PC-3 (cell line): ENCODE measurements at regions not wholly inside any gene's neighbourhood (a gene's known extent, or its start where the extent isn't known, plus 50 kb on each side); places are given as distances from the start of the nearest gene placed in this dataset.

Experiments
- ATAC-seq: fragments of 200-7000 bp; cut with Tn5 transposase; 2 replicates; pipeline ENCODE4 v1.9.1; 2020; ENCODE audit warnings: mild to moderate bottlenecking, moderate library complexity
- BruUV-seq: library from RNA; stranded (reverse); fragments of 400-500 nt; replicated peaks from 2 replicates; lab custom pipeline; 2021; lab: Mats Ljungman, UMichigan
- CTCF ChIA-PET: fragments of 300-600 bp; sonication (Branson Sonifier 250); formaldehyde crosslinking; loops from one replicate; lab custom pipeline; 2022; ENCODE audit warnings: antibody characterized with exemption; lab: Charles Lee
- POLR2A ChIA-PET: fragments of 300-600 bp; sonication (Branson Sonifier 250); formaldehyde crosslinking; loops from one replicate; lab custom pipeline; 2022; ENCODE audit warnings: antibody characterized with exemption; ENCODE audit not compliant: unreplicated experiment; lab: Charles Lee
- DNase-seq: peaks from one replicate; pipeline ENCODE4 v3.0.0-alpha.2; 2015
- H2AFZ ChIP-seq: fragments of 300-600 bp; sonication (generic); 2 replicates; pipeline ENCODE4 v1.6.0; 2016; ENCODE audit warnings: antibody characterized with exemption, low read length
- H3F3A ChIP-seq: fragments of 300-600 bp; sonication (generic); one replicate; pipeline ENCODE4 v1.6.0; 2017; ENCODE audit warnings: antibody characterized with exemption, low read length, control low read depth, mild to moderate bottlenecking; ENCODE audit not compliant: unreplicated experiment
- H3K27ac ChIP-seq: fragments of 300-600 bp; sonication (generic); 2 replicates; pipeline ENCODE4 v1.5.1; 2016; ENCODE audit warnings: mild to moderate bottlenecking, low read length
- H3K27me3 ChIP-seq: fragments of 300-600 bp; sonication (generic); 2 replicates; pipeline ENCODE4 v1.6.1; 2016; ENCODE audit warnings: low read length, mixed read lengths
- H3K36me3 ChIP-seq: fragments of 300-600 bp; sonication (generic); 2 replicates; pipeline ENCODE4 v1.6.1; 2016; ENCODE audit warnings: low read depth, mixed run types, low read length, mixed read lengths
- H3K4me1 ChIP-seq: fragments of 300-600 bp; sonication (generic); 2 replicates; pipeline ENCODE4 v1.5.1; 2016; ENCODE audit warnings: low read length; ENCODE audit not compliant: insufficient read depth
- H3K4me2 ChIP-seq: fragments of 300-600 bp; sonication (generic); 2 replicates; pipeline ENCODE4 v1.6.0; 2016; ENCODE audit warnings: low read length
- H3K4me3 ChIP-seq: fragments of 300-600 bp; sonication (generic); 2 replicates; pipeline ENCODE4 v1.5.1; 2016; ENCODE audit warnings: mild to moderate bottlenecking, low read length, mixed read lengths
- H3K79me2 ChIP-seq: fragments of 300-600 bp; sonication (generic); 2 replicates; pipeline ENCODE4 v1.6.1; 2017; ENCODE audit warnings: low read length, mixed read lengths
- H3K9ac ChIP-seq: fragments of 300-600 bp; sonication (generic); 2 replicates; pipeline ENCODE4 v1.6.0; 2016; ENCODE audit warnings: mild to moderate bottlenecking, low read length
- H3K9me2 ChIP-seq: fragments of 300-600 bp; sonication (generic); replicated peaks from 2 replicates; pipeline ENCODE4 v1.6.1; 2016; ENCODE audit warnings: mixed run types, low read length, mixed read lengths
- H3K9me3 ChIP-seq: fragments of 300-600 bp; sonication (generic); 2 replicates; pipeline ENCODE4 v1.6.1; 2016; ENCODE audit warnings: low read length, mixed read lengths
- H4K20me1 ChIP-seq: fragments of 300-600 bp; sonication (generic); 2 replicates; pipeline ENCODE4 v1.6.1; 2016; ENCODE audit warnings: low read length, mixed read lengths
- EZH2 ChIP-seq: fragments of 300-600 bp; sonication (generic); IDR thresholded peaks from one replicate; pipeline ENCODE4 v1.6.1; 2017; ENCODE audit warnings: antibody characterized with exemption, mild to moderate bottlenecking, low read length; ENCODE audit not compliant: unreplicated experiment
- EZH2phosphoT487 ChIP-seq: fragments of 300-600 bp; sonication (generic); IDR thresholded peaks from 2 replicates; pipeline ENCODE4 v1.6.1; 2018; ENCODE audit warnings: mild to moderate bottlenecking, antibody characterized with exemption, low read length, borderline replicate concordance
- intact Hi-C: fragments of 100-400 bp; cut with micrococcal nuclease; formaldehyde crosslinking; loops from 2 replicates; pipeline ENCODE4 v1.9.0; 2023
- TF ChIP-seq, protein P1 (sequence below): fragments of 300-600 bp; sonication (generic); conservative IDR thresholded peaks from 2 replicates; pipeline ENCODE4 v1.5.1; 2017; ENCODE audit warnings: antibody characterized with exemption, low read depth, mild to moderate bottlenecking, low read length

DNA sequence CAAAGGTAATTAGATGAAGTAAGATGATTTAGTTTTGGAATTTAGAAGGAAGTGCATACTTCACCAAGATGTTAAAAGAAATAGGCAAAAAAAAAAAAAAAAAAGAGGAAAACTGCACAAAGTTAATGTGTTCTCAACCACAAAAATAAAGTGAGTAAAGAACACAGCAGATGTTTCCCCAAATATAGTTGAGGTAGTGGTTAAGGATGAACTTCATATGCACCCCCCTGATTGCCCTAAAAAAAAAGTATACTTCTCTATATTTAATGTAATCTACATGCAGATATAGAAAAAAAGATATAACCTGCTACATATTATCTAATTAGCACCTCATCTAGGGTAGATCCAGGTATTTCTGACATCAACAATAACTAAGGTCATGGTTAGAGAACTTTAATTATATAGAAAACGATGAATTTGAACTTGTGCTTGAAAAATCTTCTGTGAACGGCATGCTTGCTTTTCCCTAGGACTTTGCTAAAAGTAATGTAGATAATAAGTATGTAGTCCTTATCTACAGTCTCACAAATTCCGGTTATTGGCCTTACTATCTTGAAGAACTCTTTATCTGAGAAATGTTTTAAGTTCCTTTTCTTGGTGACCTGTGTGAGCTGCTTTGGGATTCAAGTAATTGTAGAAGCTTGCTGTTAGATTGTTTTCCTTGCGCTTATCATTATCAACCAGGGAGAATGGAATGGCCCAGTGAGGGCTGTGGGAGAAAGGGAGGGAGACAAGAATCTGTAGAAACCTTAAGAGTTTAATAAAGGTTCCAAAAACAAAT is 70.1 kb upstream of the LRRC7 start:
- Histone ChIP-seq H3K79me2 (no peaks in the 10 kb centered on the region), H3K9me3 (no peaks in the 10 kb centered on the region), H3F3A (no peaks in the 10 kb centered on the region), H3K27me3 (no peaks in the 10 kb centered on the region), H3K9ac (no peak overlapping the region), H3K4me2 (no peak overlapping the region), H2AFZ (no peak overlapping the region), H3K9me2 (no peaks in the 10 kb centered on the region), H3K27ac (no peak overlapping the region), H3K4me1 (no peaks in the 10 kb centered on the region), H4K20me1 (no peaks in the 10 kb centered on the region), H3K4me3 (no peak overlapping the region), H3K36me3 (no peaks in the 10 kb centered on the region)
- POLR2A ChIA-PET: no interaction called here
- TF ChIP-seq EZH2phosphoT487: no peak
- TF ChIP-seq, protein P1, sequence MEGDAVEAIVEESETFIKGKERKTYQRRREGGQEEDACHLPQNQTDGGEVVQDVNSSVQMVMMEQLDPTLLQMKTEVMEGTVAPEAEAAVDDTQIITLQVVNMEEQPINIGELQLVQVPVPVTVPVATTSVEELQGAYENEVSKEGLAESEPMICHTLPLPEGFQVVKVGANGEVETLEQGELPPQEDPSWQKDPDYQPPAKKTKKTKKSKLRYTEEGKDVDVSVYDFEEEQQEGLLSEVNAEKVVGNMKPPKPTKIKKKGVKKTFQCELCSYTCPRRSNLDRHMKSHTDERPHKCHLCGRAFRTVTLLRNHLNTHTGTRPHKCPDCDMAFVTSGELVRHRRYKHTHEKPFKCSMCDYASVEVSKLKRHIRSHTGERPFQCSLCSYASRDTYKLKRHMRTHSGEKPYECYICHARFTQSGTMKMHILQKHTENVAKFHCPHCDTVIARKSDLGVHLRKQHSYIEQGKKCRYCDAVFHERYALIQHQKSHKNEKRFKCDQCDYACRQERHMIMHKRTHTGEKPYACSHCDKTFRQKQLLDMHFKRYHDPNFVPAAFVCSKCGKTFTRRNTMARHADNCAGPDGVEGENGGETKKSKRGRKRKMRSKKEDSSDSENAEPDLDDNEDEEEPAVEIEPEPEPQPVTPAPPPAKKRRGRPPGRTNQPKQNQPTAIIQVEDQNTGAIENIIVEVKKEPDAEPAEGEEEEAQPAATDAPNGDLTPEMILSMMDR: no peak
- TF ChIP-seq EZH2: no peak
- BruUV-seq: no TSS peak
- ATAC-seq (no peak), DNase-seq (no peak)
- intact Hi-C loops: no loop called here
- CTCF ChIA-PET: no interaction called here

DNA sequence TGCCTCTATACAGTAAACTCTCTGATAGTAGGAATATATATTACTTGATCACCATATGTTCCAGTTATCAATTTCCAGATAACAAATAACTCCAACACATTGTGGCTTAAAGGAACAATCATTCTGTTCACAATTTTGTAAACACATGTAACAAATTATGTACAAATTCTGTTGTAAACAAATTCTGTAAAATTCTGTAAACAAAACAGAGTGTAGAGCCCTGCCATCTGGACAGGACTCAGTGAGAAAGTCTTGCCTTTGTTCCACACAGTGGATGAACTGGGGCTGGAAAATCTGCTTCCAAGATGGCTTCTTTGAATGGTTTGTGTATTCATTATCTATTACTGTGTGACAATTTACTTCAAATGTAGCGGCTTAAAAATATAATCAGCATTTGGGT is 69.0 kb upstream of the LRRC7 start:
- H3K9ac ChIP-seq: no peak overlapping the region
- no peak overlapping the region for H3K4me2 ChIP-seq
- no peak overlapping the region for H2AFZ ChIP-seq
- no peaks in the 10 kb centered on the region for H3F3A ChIP-seq
- ATAC-seq (no peak), DNase-seq (no peak)
- no peaks in the 10 kb centered on the region for H4K20me1 ChIP-seq
- no peak overlapping the region for H3K27ac ChIP-seq
- no peaks in the 10 kb centered on the region for H3K79me2 ChIP-seq
- H3K27me3 ChIP-seq: no peaks in the 10 kb centered on the region
- intact Hi-C loops: no loop called here
- H3K36me3 ChIP-seq: no peaks in the 10 kb centered on the region
- H3K9me2 ChIP-seq: no peaks in the 10 kb centered on the region
- H3K4me3 ChIP-seq: no peak overlapping the region
- ChIA-PET POLR2A (no interaction called here), CTCF (no interaction called here)
- no peaks in the 10 kb centered on the region for H3K9me3 ChIP-seq
- TF ChIP-seq, protein P1: no peak
- no peak for TF ChIP-seq EZH2
- no peak for TF ChIP-seq EZH2phosphoT487
- no peaks in the 10 kb centered on the region for H3K4me1 ChIP-seq
- no TSS peak for BruUV-seq

DNA sequence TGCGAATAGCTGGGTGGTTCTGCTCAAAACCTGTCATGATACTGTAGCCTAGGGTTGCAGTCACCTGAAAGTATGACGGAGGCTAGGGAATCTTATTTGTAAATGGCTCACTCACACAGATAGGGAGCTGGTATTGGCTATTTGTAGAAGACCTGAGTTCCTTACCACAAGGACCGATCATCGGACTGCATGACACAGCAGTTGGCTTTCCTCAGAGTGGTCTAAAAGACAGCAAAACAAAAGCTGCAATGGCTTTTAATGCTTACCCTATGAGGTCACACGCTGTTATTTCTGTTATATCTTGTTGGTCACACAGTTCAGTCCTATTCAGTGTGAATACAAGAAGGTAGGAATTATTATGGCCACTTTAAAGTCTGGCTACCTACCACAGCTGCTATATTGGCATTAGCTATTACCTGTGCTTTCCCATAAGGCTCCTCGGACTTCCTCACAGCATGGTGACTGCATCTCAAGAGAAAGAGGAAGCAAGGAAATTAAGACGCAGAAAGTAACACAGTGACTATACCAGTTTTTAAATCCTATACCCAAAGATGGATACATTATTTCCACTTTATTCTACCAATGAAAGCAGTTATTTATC is 68.4 kb upstream of the LRRC7 start:
- Histone ChIP-seq H2AFZ (no peak overlapping the region), H3K4me2 (no peak overlapping the region), H4K20me1 (no peaks in the 10 kb centered on the region), H3K9ac (no peak overlapping the region), H3K79me2 (no peaks in the 10 kb centered on the region), H3K9me2 (no peaks in the 10 kb centered on the region), H3F3A (no peaks in the 10 kb centered on the region), H3K4me1 (no peaks in the 10 kb centered on the region), H3K9me3 (no peaks in the 10 kb centered on the region), H3K27me3 (no peaks in the 10 kb centered on the region), H3K4me3 (no peak overlapping the region), H3K27ac (no peak overlapping the region), H3K36me3 (no peaks in the 10 kb centered on the region)
- TF ChIP-seq EZH2 (no peak), EZH2phosphoT487 (no peak)
- TF ChIP-seq, protein P1: no peak
- BruUV-seq: no TSS peak
- ATAC-seq (no peak), DNase-seq (no peak)
- CTCF ChIA-PET: no interaction called here
- POLR2A ChIA-PET: no interaction called here
- intact Hi-C loops: no loop called here
